ENCODE measurements at regions not wholly inside any gene's neighbourhood (a gene's known extent, or its start where the extent isn't known, plus 50 kb on each side); places are given as distances from the start of the nearest gene placed in this dataset.
"Not testable (repeated sequence)": the region's sequence is repeated elsewhere in the genome, so short reads cannot be mapped to it uniquely, and the experiment has no call there.

GRCh38 chr9:39675211-39675553 is 319.7 kb downstream of the SPATA31A1 start:
- not testable (repeated sequence) for H3K27ac ChIP-seq (ENCODE audit: low read depth, low read length, severe bottlenecking); H3K36me3 ChIP-seq (ENCODE audit: control insufficient read depth, insufficient read depth, low read length); H3K4me1 ChIP-seq (ENCODE audit: control insufficient read depth, insufficient read depth, low read length, poor library complexity, severe bottlenecking); H3K9me3 ChIP-seq (ENCODE audit: control insufficient read depth, low read length); H3K4me3 ChIP-seq (ENCODE audit: extremely low read depth, insufficient read depth, low read length, poor library complexity, severe bottlenecking)
- no CpG with 5 or more reads among the region's 2 CpGs for WGBS, 2 experiments (ENCODE audit: insufficient coverage in 2 of 2)

GRCh38 chr9:39678534-39679263 is 323.2 kb downstream of the SPATA31A1 start:
- H3K9me3 ChIP-seq (ENCODE audit: control insufficient read depth, low read length); H3K4me1 ChIP-seq (ENCODE audit: control insufficient read depth, insufficient read depth, low read length, poor library complexity, severe bottlenecking); H3K4me3 ChIP-seq (ENCODE audit: extremely low read depth, insufficient read depth, low read length, poor library complexity, severe bottlenecking); H3K36me3 ChIP-seq (ENCODE audit: control insufficient read depth, insufficient read depth, low read length); H3K27ac ChIP-seq (ENCODE audit: low read depth, low read length, severe bottlenecking): not testable (repeated sequence)
- WGBS, 2 experiments (ENCODE audit: insufficient coverage in 2 of 2): no CpG with 5 or more reads among the region's 9 CpGs

GRCh38 chr9:39680694-39681401 is 325.4 kb downstream of the SPATA31A1 start:
- H3K4me1 ChIP-seq (ENCODE audit: control insufficient read depth, insufficient read depth, low read length, poor library complexity, severe bottlenecking); H3K9me3 ChIP-seq (ENCODE audit: control insufficient read depth, low read length): not testable (repeated sequence)
- no CpG with 5 or more reads among the region's 6 CpGs for WGBS, 2 experiments (ENCODE audit: insufficient coverage in 2 of 2)

GRCh38 chr9:39728862-39729261 is 373.4 kb downstream of the SPATA31A1 start:
- not testable (repeated sequence) for H3K4me3 ChIP-seq (ENCODE audit: extremely low read depth, insufficient read depth, low read length, poor library complexity, severe bottlenecking); H3K36me3 ChIP-seq (ENCODE audit: control insufficient read depth, insufficient read depth, low read length); H3K27ac ChIP-seq (ENCODE audit: low read depth, low read length, severe bottlenecking); H3K4me1 ChIP-seq (ENCODE audit: control insufficient read depth, insufficient read depth, low read length, poor library complexity, severe bottlenecking); H3K9me3 ChIP-seq (ENCODE audit: control insufficient read depth, low read length)
- no CpG with 5 or more reads among the region's 2 CpGs for WGBS, 2 experiments (ENCODE audit: insufficient coverage in 2 of 2)

More at GRCh38 chr9:39680694-39681401, 325.4 kb downstream of the SPATA31A1 start:
- not testable (repeated sequence) for H3K4me3 ChIP-seq (ENCODE audit: extremely low read depth, insufficient read depth, low read length, poor library complexity, severe bottlenecking); H3K27ac ChIP-seq (ENCODE audit: low read depth, low read length, severe bottlenecking); H3K36me3 ChIP-seq (ENCODE audit: control insufficient read depth, insufficient read depth, low read length)

DNA sequence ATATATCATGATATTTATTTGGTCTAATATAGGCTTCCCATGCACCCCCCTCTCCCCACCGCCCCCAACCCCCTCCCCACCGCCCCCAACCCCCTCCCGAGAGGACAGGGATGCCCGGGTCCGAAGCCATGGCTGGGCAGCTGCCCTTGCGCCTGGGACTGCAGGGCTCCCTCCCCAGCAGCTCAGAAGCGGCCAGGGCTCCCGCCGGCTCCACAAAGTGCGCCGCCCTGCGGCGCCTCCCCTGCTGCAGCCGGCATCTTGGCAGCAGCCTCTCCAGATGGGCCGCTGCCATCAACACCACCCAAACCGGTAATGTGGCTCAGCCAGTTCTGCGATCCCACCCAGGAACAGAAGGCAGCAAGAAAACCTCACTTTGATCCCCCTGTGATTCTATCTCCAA is 389.4 kb downstream of the SPATA31A1 start:
- H3K4me3 ChIP-seq (ENCODE audit: extremely low read depth, insufficient read depth, low read length, poor library complexity, severe bottlenecking); H3K27ac ChIP-seq (ENCODE audit: low read depth, low read length, severe bottlenecking); H3K36me3 ChIP-seq (ENCODE audit: control insufficient read depth, insufficient read depth, low read length); H3K9me3 ChIP-seq (ENCODE audit: control insufficient read depth, low read length); H3K4me1 ChIP-seq (ENCODE audit: control insufficient read depth, insufficient read depth, low read length, poor library complexity, severe bottlenecking): not testable (repeated sequence)
- no CpG with 5 or more reads among the region's 17 CpGs for WGBS, 2 experiments (ENCODE audit: insufficient coverage in 2 of 2)

DNA sequence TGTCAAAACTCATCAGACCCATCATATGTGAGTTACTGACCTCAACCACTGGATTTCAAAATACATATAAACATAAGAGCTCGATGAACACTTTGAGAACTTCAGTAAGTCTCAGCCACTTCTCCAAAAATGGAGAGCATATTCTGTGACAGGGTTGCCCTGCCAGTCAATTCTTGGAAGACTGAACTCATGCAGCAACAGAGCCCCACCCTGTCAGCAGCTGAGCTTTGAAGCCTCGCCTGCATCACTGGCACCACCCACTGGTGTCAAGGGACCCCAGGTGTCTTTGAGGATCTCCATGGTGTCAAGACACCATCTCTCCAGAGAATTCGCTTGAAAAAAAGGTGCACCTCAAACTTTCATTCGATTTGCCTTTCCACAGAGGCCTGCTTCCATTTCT is 420.1 kb downstream of the SPATA31A1 start:
- not testable (repeated sequence) for H3K36me3 ChIP-seq (ENCODE audit: control insufficient read depth, insufficient read depth, low read length); H3K9me3 ChIP-seq (ENCODE audit: control insufficient read depth, low read length); H3K27ac ChIP-seq (ENCODE audit: low read depth, low read length, severe bottlenecking); H3K4me3 ChIP-seq (ENCODE audit: extremely low read depth, insufficient read depth, low read length, poor library complexity, severe bottlenecking); H3K4me1 ChIP-seq (ENCODE audit: control insufficient read depth, insufficient read depth, low read length, poor library complexity, severe bottlenecking)
- no CpG with 5 or more reads among the region's 4 CpGs for WGBS, 2 experiments (ENCODE audit: insufficient coverage in 2 of 2)

DNA sequence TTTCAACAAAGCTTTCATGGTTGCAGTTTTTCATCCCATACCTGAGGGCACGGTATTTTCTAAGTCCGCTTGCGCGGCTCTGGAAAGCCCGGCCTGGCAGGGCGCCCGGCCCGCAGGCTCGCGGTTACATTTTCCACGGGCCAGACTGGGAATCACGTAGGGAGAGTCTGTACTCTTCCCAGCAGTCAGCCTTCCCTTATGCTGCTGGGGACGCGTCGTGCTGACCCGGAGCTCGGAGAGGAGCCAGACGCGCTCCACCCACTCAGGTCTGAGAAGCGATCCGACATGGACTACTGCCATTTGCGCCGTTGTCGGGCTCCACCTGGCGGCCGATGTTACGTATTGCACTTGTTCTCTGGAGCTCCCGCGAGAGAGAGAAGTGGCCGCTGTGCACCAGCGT is 435.9 kb downstream of the SPATA31A1 start:
- H3K4me3 ChIP-seq (ENCODE audit: extremely low read depth, insufficient read depth, low read length, poor library complexity, severe bottlenecking); H3K36me3 ChIP-seq (ENCODE audit: control insufficient read depth, insufficient read depth, low read length); H3K9me3 ChIP-seq (ENCODE audit: control insufficient read depth, low read length); H3K4me1 ChIP-seq (ENCODE audit: control insufficient read depth, insufficient read depth, low read length, poor library complexity, severe bottlenecking); H3K27ac ChIP-seq (ENCODE audit: low read depth, low read length, severe bottlenecking): not testable (repeated sequence)
- WGBS, 2 experiments (ENCODE audit: insufficient coverage in 2 of 2): 11 to 17% methylated on average over 8 to 9 of the region's 31 CpGs

GRCh38 chr9:39797935-39798334 is 442.5 kb downstream of the SPATA31A1 start:
- H3K4me3 ChIP-seq (ENCODE audit: extremely low read depth, insufficient read depth, low read length, poor library complexity, severe bottlenecking); H3K27ac ChIP-seq (ENCODE audit: low read depth, low read length, severe bottlenecking); H3K4me1 ChIP-seq (ENCODE audit: control insufficient read depth, insufficient read depth, low read length, poor library complexity, severe bottlenecking); H3K9me3 ChIP-seq (ENCODE audit: control insufficient read depth, low read length); H3K36me3 ChIP-seq (ENCODE audit: control insufficient read depth, insufficient read depth, low read length): not testable (repeated sequence)
- WGBS, 2 experiments (ENCODE audit: insufficient coverage in 2 of 2): no CpG with 5 or more reads among the region's 8 CpGs

DNA sequence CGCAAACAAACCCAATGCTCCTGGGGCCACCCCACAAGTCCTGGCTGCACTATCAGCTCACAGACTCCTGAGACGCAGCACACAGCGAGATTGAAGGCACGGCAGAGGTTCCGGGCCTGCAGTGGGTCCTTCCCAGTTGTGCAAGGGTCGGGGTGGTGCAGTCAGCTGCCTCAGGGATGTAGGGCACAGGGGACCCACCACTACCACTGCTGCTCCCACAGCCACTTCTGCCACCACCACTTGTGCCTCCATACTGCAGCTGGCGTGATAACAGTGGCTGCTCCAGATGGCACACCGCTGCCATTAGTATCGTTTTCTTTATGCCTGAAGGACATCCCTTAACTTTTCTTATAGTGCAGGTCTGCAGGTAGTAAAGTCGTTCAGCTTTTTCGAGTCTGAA is 443.8 kb downstream of the SPATA31A1 start:
- no CpG with 5 or more reads among the region's 11 CpGs for WGBS, 2 experiments (ENCODE audit: insufficient coverage in 2 of 2)
- H3K4me3 ChIP-seq (ENCODE audit: extremely low read depth, insufficient read depth, low read length, poor library complexity, severe bottlenecking); H3K9me3 ChIP-seq (ENCODE audit: control insufficient read depth, low read length); H3K27ac ChIP-seq (ENCODE audit: low read depth, low read length, severe bottlenecking); H3K36me3 ChIP-seq (ENCODE audit: control insufficient read depth, insufficient read depth, low read length); H3K4me1 ChIP-seq (ENCODE audit: control insufficient read depth, insufficient read depth, low read length, poor library complexity, severe bottlenecking): not testable (repeated sequence)

DNA sequence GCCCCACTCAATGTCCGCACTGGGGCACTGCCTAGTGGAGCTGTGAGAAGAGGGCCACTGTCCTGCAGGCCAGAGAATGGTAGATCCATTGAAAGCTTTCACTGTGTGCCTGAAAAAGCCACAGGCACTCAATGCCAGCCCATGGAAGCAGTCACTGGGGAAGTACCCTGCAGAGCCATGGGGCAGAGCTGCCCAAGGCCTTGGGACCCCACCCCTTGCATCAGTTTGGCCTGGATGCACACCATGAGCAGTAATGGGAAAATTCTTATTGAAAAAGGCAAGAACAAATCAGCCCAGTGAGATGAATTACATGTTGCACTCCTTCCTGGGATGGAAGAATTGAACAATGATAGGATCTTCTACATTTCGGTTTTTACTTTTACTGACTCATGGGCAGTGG is 447.1 kb downstream of the SPATA31A1 start:
- H3K27ac ChIP-seq (ENCODE audit: low read depth, low read length, severe bottlenecking); H3K4me3 ChIP-seq (ENCODE audit: extremely low read depth, insufficient read depth, low read length, poor library complexity, severe bottlenecking); H3K9me3 ChIP-seq (ENCODE audit: control insufficient read depth, low read length); H3K4me1 ChIP-seq (ENCODE audit: control insufficient read depth, insufficient read depth, low read length, poor library complexity, severe bottlenecking); H3K36me3 ChIP-seq (ENCODE audit: control insufficient read depth, insufficient read depth, low read length): not testable (repeated sequence)
- WGBS, 2 experiments (ENCODE audit: insufficient coverage in 2 of 2): no CpG with 5 or more reads among the region's 2 CpGs

- not testable (repeated sequence) for H3K4me1 ChIP-seq (ENCODE audit: control insufficient read depth, insufficient read depth, low read length, poor library complexity, severe bottlenecking); H3K27ac ChIP-seq (ENCODE audit: low read depth, low read length, severe bottlenecking); H3K9me3 ChIP-seq (ENCODE audit: control insufficient read depth, low read length); H3K36me3 ChIP-seq (ENCODE audit: control insufficient read depth, insufficient read depth, low read length)
- peak overlapping the region; percentile 35 for H3K4me3 ChIP-seq (ENCODE audit: extremely low read depth, insufficient read depth, low read length, poor library complexity, severe bottlenecking)
- WGBS, 2 experiments (ENCODE audit: insufficient coverage in 2 of 2): 0% methylated on average over 10 of the region's 43 CpGs; no CpG with 5 or more reads in 1 of the 2 experiments
These were observed 454.1 kb downstream of the SPATA31A1 start for GRCh38 chr9:39809401-39810226.

All from mesodermal cell (in vitro differentiated cells).